IMR-90 (cell line): ENCODE measurements at regions not wholly inside any gene's neighbourhood (a gene's known extent, or its start where the extent isn't known, plus 50 kb on each side); places are given as distances from the start of the nearest gene placed in this dataset.

Experiments used
- ATAC-seq: fragments of 200-7000 bp; cut with Tn5 transposase; 2 replicates; pipeline ENCODE4 v1.9.1; 2020; ENCODE audit warnings: low read depth, mild to moderate bottlenecking, moderate library complexity
- BruUV-seq: library from RNA; stranded (reverse); fragments of 400-500 nt; replicated peaks from 2 replicates; lab custom pipeline; 2021; lab: Mats Ljungman, UMichigan
- CTCF ChIA-PET: fragments of 300-600 bp; formaldehyde crosslinking; extraction: SDS; loops from one replicate; lab custom pipeline; 2021; ENCODE audit warnings: antibody characterized with exemption; lab: Yijun Ruan, JAX
- POLR2A ChIA-PET: fragments of 300-600 bp; sonication (Branson Sonifier 250); formaldehyde crosslinking; loops from one replicate; lab custom pipeline; 2022; ENCODE audit warnings: antibody characterized with exemption; ENCODE audit not compliant: unreplicated experiment; lab: Charles Lee
- DNase-seq: peaks from one replicate; pipeline ENCODE4 v3.0.0; 2013
- H2AFZ ChIP-seq: replicated peaks from 2 replicates; pipeline ENCODE3; 2013; ENCODE audit warnings: low read length, mild to moderate bottlenecking; ENCODE audit not compliant: poor library complexity
- H2AK5ac ChIP-seq: 2 replicates; pipeline ENCODE4 v1.6.1; 2013; ENCODE audit warnings: low read depth, low read length, inconsistent platforms
- H2AK9ac ChIP-seq: replicated peaks from 2 replicates; pipeline ENCODE3; 2013; ENCODE audit warnings: mild to moderate bottlenecking, low read depth, low read length, moderate library complexity; ENCODE audit not compliant: poor library complexity
- H2BK120ac ChIP-seq: 2 replicates; pipeline ENCODE4 v1.6.1; 2013; ENCODE audit warnings: low read depth, low read length, inconsistent platforms
- H2BK15ac ChIP-seq: 3 replicates; pipeline ENCODE4 v1.6.1; 2013; ENCODE audit warnings: low read depth, low read length, inconsistent platforms
- H2BK20ac ChIP-seq: 2 replicates; pipeline ENCODE4 v1.6.1; 2013; ENCODE audit warnings: low read depth, mild to moderate bottlenecking, inconsistent platforms, low read length, moderate library complexity
- H2BK5ac ChIP-seq: 2 replicates; pipeline ENCODE4 v1.6.1; 2013; ENCODE audit warnings: mild to moderate bottlenecking, low read depth, low read length, inconsistent platforms; ENCODE audit not compliant: poor library complexity, severe bottlenecking
- H3K14ac ChIP-seq: replicated peaks from 2 replicates; pipeline ENCODE4 v1.6.1; 2013; ENCODE audit warnings: low read depth, low read length, inconsistent platforms
- H3K18ac ChIP-seq: 2 replicates; pipeline ENCODE4 v1.6.1; 2013; ENCODE audit warnings: low read depth, low read length, control low read depth
- H3K23ac ChIP-seq: 2 replicates; pipeline ENCODE4 v1.6.1; 2013; ENCODE audit warnings: low read depth, low read length, inconsistent platforms
- H3K27ac ChIP-seq: 2 replicates; pipeline ENCODE4 v1.5.1; 2013; ENCODE audit warnings: mild to moderate bottlenecking, control low read depth, low read length; ENCODE audit not compliant: insufficient read depth
- H3K27me3 ChIP-seq: 2 replicates; pipeline ENCODE4 v1.6.1; 2013; ENCODE audit warnings: low read length; ENCODE audit not compliant: control insufficient read depth, insufficient read depth
- H3K36me3 ChIP-seq: 2 replicates; pipeline ENCODE4 v1.6.1; 2013; ENCODE audit warnings: low read length, mixed read lengths; ENCODE audit not compliant: control insufficient read depth, insufficient read depth
- H3K4ac ChIP-seq: 2 replicates; pipeline ENCODE4 v1.6.1; 2013; ENCODE audit warnings: low read depth, low read length, inconsistent platforms
- H3K4me1 ChIP-seq: 2 replicates; pipeline ENCODE4 v1.6.1; 2013; ENCODE audit warnings: low read length, mixed read lengths; ENCODE audit not compliant: control insufficient read depth, insufficient read depth
- H3K4me2 ChIP-seq: 2 replicates; pipeline ENCODE4 v1.6.1; 2013; ENCODE audit warnings: low read depth, mild to moderate bottlenecking, control low read depth, low read length, moderate library complexity
- H3K4me3 ChIP-seq: 2 replicates; pipeline ENCODE4 v1.5.1; 2013; ENCODE audit warnings: low read depth, mild to moderate bottlenecking, control low read depth, low read length, moderate library complexity; ENCODE audit not compliant: insufficient read depth
- H3K56ac ChIP-seq: 2 replicates; pipeline ENCODE4 v1.6.1; 2013; ENCODE audit warnings: low read length, inconsistent platforms; ENCODE audit not compliant: insufficient read depth; ENCODE audit errors: extremely low read depth
- H3K79me1 ChIP-seq, 2 experiments: 2 replicates each; pipeline ENCODE4 v1.6.1; 2013; ENCODE audit warnings: low read length in 2 of 2, inconsistent platforms in 1 of 2, low read depth in 1 of 2
- H3K9ac ChIP-seq: 2 replicates; pipeline ENCODE4 v1.6.1; 2013; ENCODE audit warnings: low read depth, low read length, control low read depth
- H3K9me1 ChIP-seq: 2 replicates; pipeline ENCODE4 v1.6.1; 2013; ENCODE audit warnings: low read length, inconsistent platforms; ENCODE audit not compliant: insufficient read depth
- H3K9me3 ChIP-seq: 2 replicates; pipeline ENCODE4 v1.6.1; 2013; ENCODE audit warnings: low read length; ENCODE audit not compliant: control insufficient read depth, insufficient read depth
- H4K20me1 ChIP-seq: 2 replicates; pipeline ENCODE4 v1.6.1; 2013; ENCODE audit warnings: low read length, inconsistent platforms; ENCODE audit not compliant: insufficient read depth
- H4K5ac ChIP-seq: 2 replicates; pipeline ENCODE4 v1.6.1; 2013; ENCODE audit warnings: mild to moderate bottlenecking, low read depth, low read length, control low read depth
- H4K8ac ChIP-seq, 2 experiments: 2 replicates each; pipeline ENCODE4 v1.6.1; 2013; ENCODE audit warnings: low read depth in 2 of 2, low read length in 2 of 2, control low read depth in 1 of 2, inconsistent platforms in 1 of 2
- H4K91ac ChIP-seq: 2 replicates; pipeline ENCODE4 v1.6.1; 2013; ENCODE audit warnings: low read depth, low read length, inconsistent platforms; ENCODE audit not compliant: insufficient read depth
- BHLHE40 ChIP-seq: fragments of 150-350 bp; IDR thresholded peaks from 2 replicates; pipeline ENCODE4 v1.6.1; 2016; ENCODE audit warnings: mild to moderate bottlenecking, low read depth, low read length
- CEBPB ChIP-seq: IDR thresholded peaks from 2 replicates; pipeline ENCODE4 v1.6.1; 2012; ENCODE audit warnings: low read depth, low read length, improper control_type of control experiment
- CHD1 ChIP-seq: IDR thresholded peaks from 2 replicates; pipeline ENCODE4 v1.6.1; 2012; ENCODE audit warnings: low read depth, low read length, improper control_type of control experiment
- CTCF ChIP-seq: conservative IDR thresholded peaks from 2 replicates; pipeline ENCODE4 v1.5.1; 2012; ENCODE audit warnings: mild to moderate bottlenecking, low read depth, low read length, improper control_type of control experiment
- ELK1 ChIP-seq: fragments of 150-350 bp; IDR thresholded peaks from 2 replicates; pipeline ENCODE4 v1.6.1; 2016; ENCODE audit warnings: low read depth, mild to moderate bottlenecking, low read length, moderate library complexity, borderline replicate concordance
- FOS ChIP-seq: fragments of 150-350 bp; IDR thresholded peaks from 2 replicates; pipeline ENCODE4 v1.6.1; 2016; ENCODE audit warnings: low read depth, low read length
- MAFK ChIP-seq: IDR thresholded peaks from 2 replicates; pipeline ENCODE4 v1.6.1; 2012; ENCODE audit warnings: low read depth, low read length, improper control_type of control experiment
- MAZ ChIP-seq: IDR thresholded peaks from 2 replicates; pipeline ENCODE4 v1.6.1; 2012; ENCODE audit warnings: low read depth, mild to moderate bottlenecking, low read length, improper control_type of control experiment, moderate library complexity, borderline replicate concordance
- MXI1 ChIP-seq: IDR thresholded peaks from 2 replicates; pipeline ENCODE4 v1.6.1; 2012; ENCODE audit warnings: low read depth, mild to moderate bottlenecking, low read length, moderate library complexity, borderline replicate concordance
- NFE2L2 ChIP-seq: fragments of 150-350 bp; IDR thresholded peaks from 2 replicates; pipeline ENCODE4 v1.6.1; 2016; ENCODE audit warnings: low read depth, mild to moderate bottlenecking, low read length
- POLR2A ChIP-seq: IDR thresholded peaks from 2 replicates; pipeline ENCODE4 v1.6.1; 2012; ENCODE audit warnings: mild to moderate bottlenecking, low read depth, low read length
- RAD21 ChIP-seq: IDR thresholded peaks from 2 replicates; pipeline ENCODE4 v1.6.1; 2012; ENCODE audit warnings: low read length, improper control_type of control experiment
- RCOR1 ChIP-seq: IDR thresholded peaks from 2 replicates; pipeline ENCODE4 v1.6.1; 2012; ENCODE audit warnings: mild to moderate bottlenecking, low read length, improper control_type of control experiment; ENCODE audit not compliant: insufficient replicate concordance
- RFX5 ChIP-seq: IDR thresholded peaks from 2 replicates; pipeline ENCODE4 v1.8.0; 2012; ENCODE audit warnings: low read depth, mild to moderate bottlenecking, low read length, moderate library complexity
- SMC3 ChIP-seq: fragments of 150-350 bp; IDR thresholded peaks from 2 replicates; pipeline ENCODE4 v1.6.1; 2016; ENCODE audit warnings: low read depth, mild to moderate bottlenecking, antibody characterized with exemption, low read length, moderate library complexity
- USF2 ChIP-seq: fragments of 150-350 bp; IDR thresholded peaks from 2 replicates; pipeline ENCODE4 v1.6.1; 2017; ENCODE audit warnings: mild to moderate bottlenecking, antibody characterized with exemption, low read length, low read depth
- WGBS, 2 experiments: methylation state at CpG; one replicate each; pipeline versions ENCODE4 v1.1.5 to v1.1.7; 2013; ENCODE audit warnings: missing lambda C conversion rate in 2 of 2; ENCODE audit not compliant: insufficient read length in 1 of 2; ENCODE audit errors: extremely low coverage in 2 of 2; 5-methylcytosine and 5-hydroxymethylcytosine counted together
- dilution Hi-C: fragments of 300-500 bp; cut with HindIII; formaldehyde crosslinking; loops from one replicate; pipeline ENCODE4 v1.14.3; 2018; ENCODE audit warnings: low sequenced_read_pairs; ENCODE audit not compliant: unreplicated experiment
- in situ Hi-C: fragments of 300-500 bp; cut with MboI; formaldehyde crosslinking; loops from 3 replicates; pipeline ENCODE4 v1.14.3; 2019; ENCODE audit warnings: low sequenced_read_pairs, inconsistent platforms, mixed read lengths
- intact Hi-C: fragments of 100-400 bp; cut with micrococcal nuclease; formaldehyde crosslinking; loops from 2 replicates; pipeline ENCODE4 v1.10.0; 2022

- Histone ChIP-seq H2AK5ac (no peak overlapping the region), H3K4me2 (no peak overlapping the region), H3K9ac (no peak overlapping the region), H4K20me1 (no peaks in the 10 kb centered on the region), H4K5ac (no peak overlapping the region), H3K23ac (no peak overlapping the region), H3K9me3 (peaks cover 26% of the 10 kb centered on the region), H3K27me3 (peaks cover 2% of the 10 kb centered on the region; the same call in 1 of the 2 replicates), H3K18ac (no peak overlapping the region), H3K9me1 (no peaks in the 10 kb centered on the region), H2BK120ac (no peak overlapping the region), H2BK15ac (no peak overlapping the region), H3K79me1 (no peaks in the 10 kb centered on the region), H2BK5ac (no peak overlapping the region), H3K27ac (no peak overlapping the region), H3K4ac (no peak overlapping the region), H4K8ac (no peak overlapping the region), H3K4me3 (no peak overlapping the region), H3K56ac (no peak overlapping the region), H3K14ac (no peak overlapping the region), H3K4me1 (peaks cover 3% of the 10 kb centered on the region), H4K91ac (no peak overlapping the region), H3K36me3 (no peaks in the 10 kb centered on the region), H2AFZ (no peak overlapping the region), H2BK20ac (no peak overlapping the region), H2AK9ac (no peak overlapping the region)
- no CpG with 5 or more reads among the region's 1 CpG for WGBS, 2 experiments
- dilution Hi-C loops, result no loop called here
- ChIA-PET POLR2A (no interaction called here), CTCF (no interaction called here)
- ATAC-seq (peak; percentile 80), DNase-seq (peak; percentile 89)
- TF ChIP-seq CHD1 (no peak), MAZ (no peak), SMC3 (no peak), RCOR1 (peak; percentile 37), RAD21 (no peak), POLR2A (no peak), NFE2L2 (no peak), MXI1 (no peak), CTCF (no peak), FOS (peak; percentile 72; the same call in 1 of the 2 replicates), MAFK (no peak), ELK1 (no peak), RFX5 (no peak), CEBPB (no peak), BHLHE40 (peak; percentile 25; the same call in 1 of the 2 replicates), USF2 (no peak)
- no TSS peak for BruUV-seq
- intact Hi-C loops, result loop anchor here (5.0 kb wide), 1 partner anchor 124 kb away; no protein-coding TSS in a partner anchor
- in situ Hi-C loops, result no loop called here
These were observed 421.3 kb downstream of the TLE1 start for GRCh38 chr9:81268048-81268447.
